Motor neuron (in vitro differentiated cells): ENCODE measurements at regions not wholly inside any gene's neighbourhood (a gene's known extent, or its start where the extent isn't known, plus 50 kb on each side); places are given as distances from the start of the nearest gene placed in this dataset.
A peak's percentile ranks its signal among the peaks of the same experiment; 100 is the strongest.
"Not testable (repeated sequence)": the region's sequence is repeated elsewhere in the genome, so short reads cannot be mapped to it uniquely, and the experiment has no call there.

Experiments
- ATAC-seq, 8 experiments: fragments of 200-7000 bp; cut with Tn5 transposase; replicated peaks in 6 of 8; 2 replicates each; pipeline ENCODE4 v1.8.0; 2021; ENCODE audit warnings: mild to moderate bottlenecking in 8 of 8, moderate library complexity in 8 of 8
- H3K27ac ChIP-seq, 2 donors: fragments of 250-450 bp; sonication (Bioruptor Pico); 2 replicates each; pipeline ENCODE4 v1.9.0; 2021; ENCODE audit warnings: antibody characterized with exemption in 2 of 2, mild to moderate bottlenecking in 2 of 2, moderate library complexity in 1 of 2
- H3K4me1 ChIP-seq, 2 donors: fragments of 250-450 bp; sonication (Bioruptor Pico); replicated peaks in 1 of 2; 2 replicates each; pipeline ENCODE4 v1.6.1; 2021; ENCODE audit warnings: antibody characterized with exemption in 2 of 2, mild to moderate bottlenecking in 2 of 2, moderate library complexity in 1 of 2
- H3K4me3 ChIP-seq, 5 donors: fragments of 250-450 bp; sonication (Bioruptor Pico); 2 replicates each; pipeline ENCODE4 v1.9.0; 2021; ENCODE audit warnings: antibody characterized with exemption in 5 of 5, mild to moderate bottlenecking in 5 of 5, moderate library complexity in 4 of 5
- WGBS, 10 experiments: fragments of 450-650 bp; shearing (Covaris generic); methylation state at CpG; one replicate each; pipeline ENCODE4 v1.0.0; 2022; 5-methylcytosine and 5-hydroxymethylcytosine counted together
- in situ Hi-C, 9 experiments: fragments of 400-800 bp; cut with MboI; loops; one replicate each; pipeline ENCODE4 v1.15.0; 2021; ENCODE audit warnings: low sequenced_read_pairs in 9 of 9, low pct_unique_long_range_greater_than_20kb in 2 of 9; ENCODE audit not compliant: unreplicated experiment in 9 of 9

DNA sequence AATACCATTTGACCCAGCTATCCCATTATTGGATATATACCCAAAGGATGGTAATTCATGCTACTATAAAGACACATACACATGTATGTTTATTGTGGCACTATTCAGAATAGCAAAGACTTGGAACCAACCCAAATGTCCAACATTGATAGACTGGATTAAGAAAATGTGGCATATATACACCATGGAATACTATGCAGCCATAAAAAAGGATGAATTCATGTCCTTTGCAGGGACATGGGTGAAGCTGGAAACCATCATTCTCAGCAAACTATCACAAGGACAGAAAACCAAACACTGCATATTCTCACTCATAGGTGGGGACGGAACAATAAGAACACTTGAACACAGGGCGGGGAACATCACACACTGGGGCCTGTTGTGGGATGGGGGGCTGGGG is 431.4 kb downstream of the TFEC start:
- 71 to 100% (median 100%) methylated on average over 1 to 2 of the region's 2 CpGs; no CpG with 5 or more reads in 5 of the 10 experiments for WGBS, 10 experiments
- H3K27ac ChIP-seq, ATAC-seq, H3K4me3 ChIP-seq, in situ Hi-C loops, H3K4me1 ChIP-seq: not testable (repeated sequence)

DNA sequence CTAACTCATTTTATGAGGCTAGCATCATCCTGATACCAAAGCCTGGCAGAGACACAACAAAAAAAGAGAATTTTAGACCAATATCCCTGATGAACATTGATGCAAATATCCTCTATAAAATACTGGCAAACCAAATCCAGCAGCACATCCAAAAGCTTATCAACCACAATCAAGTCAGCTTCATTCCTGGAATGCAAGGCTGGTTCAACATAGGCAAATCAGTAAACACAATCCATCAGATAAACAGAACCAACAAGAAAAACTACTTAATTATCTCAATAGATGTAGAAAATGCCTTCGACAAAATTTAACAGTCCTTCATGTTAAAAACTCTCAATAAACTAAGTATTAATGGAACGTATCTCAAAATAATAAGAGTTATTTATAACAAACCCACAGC is 433.3 kb downstream of the TFEC start:
- H3K27ac ChIP-seq, in situ Hi-C loops, H3K4me3 ChIP-seq, ATAC-seq, H3K4me1 ChIP-seq: not testable (repeated sequence)
- WGBS, 10 experiments = 0 to 100% (median 85%) methylated on average over 1 to 2 of the region's 2 CpGs; no CpG with 5 or more reads in 3 of the 10 experiments

DNA sequence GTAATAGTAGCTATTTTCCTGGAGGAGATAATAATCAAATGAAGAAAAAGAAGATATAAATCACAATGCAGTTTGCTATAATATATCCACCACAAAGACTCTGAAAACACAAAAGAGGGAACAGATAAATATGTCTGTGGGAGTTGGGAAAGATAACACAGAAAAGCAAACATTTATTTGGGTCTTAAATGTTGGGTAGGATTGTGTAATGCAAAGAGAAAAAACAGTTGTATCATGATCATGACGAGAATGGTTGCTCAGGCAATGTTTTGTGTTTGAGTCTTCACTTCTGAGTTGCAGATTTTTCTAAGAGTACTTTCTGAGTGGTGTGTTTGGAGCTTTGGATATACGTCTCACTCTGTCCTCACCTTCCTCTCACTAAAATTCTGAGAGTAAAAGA is 437.5 kb downstream of the TFEC start:
- in situ Hi-C loops = no loop called here
- WGBS, 10 experiments = 33 to 92% (median 63%) methylated on average over 1 to 2 of the region's 2 CpGs
- no peak overlapping the region for H3K4me3 ChIP-seq
- ATAC-seq = no peak
- H3K4me1 ChIP-seq = no peaks in the 10 kb centered on the region
- no peak overlapping the region for H3K27ac ChIP-seq

DNA sequence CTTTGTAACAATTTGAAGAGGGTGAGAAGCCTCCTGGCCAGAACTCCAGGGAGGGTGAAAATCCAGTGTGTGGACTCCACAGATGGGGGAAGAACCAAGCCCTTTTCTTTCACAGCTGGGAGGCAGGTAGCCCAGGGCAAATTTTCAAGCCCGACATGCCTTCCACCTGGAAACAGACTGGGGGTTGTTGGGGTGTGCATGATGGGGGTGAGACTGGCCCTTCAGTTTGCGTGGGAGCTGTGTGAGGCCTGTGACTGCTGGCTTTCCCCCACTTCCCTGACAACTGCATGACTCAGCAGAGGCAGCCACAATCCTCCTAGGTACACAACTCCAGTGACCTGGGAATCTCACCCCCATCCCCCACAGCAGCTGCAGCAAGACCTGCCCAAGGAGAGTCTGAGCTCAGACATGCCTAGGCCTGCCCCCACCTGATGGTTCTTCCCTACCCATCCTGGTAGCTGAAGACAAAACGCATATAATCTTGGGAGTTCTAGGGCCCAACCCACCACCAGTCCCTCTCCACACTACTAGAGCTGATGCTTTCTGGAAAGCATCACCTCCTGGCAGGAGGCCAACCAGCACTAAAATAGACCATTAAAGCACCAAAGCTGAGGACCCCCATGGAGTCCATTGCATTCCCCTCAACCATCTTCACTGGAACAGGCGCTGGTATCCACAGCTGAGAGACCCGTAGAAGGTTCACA is 445.4 kb downstream of the TFEC start:
- WGBS, 10 experiments = 92 to 100% (median 96%) methylated on average over 1 to 4 of the region's 5 CpGs; no CpG with 5 or more reads in 3 of the 10 experiments

DNA sequence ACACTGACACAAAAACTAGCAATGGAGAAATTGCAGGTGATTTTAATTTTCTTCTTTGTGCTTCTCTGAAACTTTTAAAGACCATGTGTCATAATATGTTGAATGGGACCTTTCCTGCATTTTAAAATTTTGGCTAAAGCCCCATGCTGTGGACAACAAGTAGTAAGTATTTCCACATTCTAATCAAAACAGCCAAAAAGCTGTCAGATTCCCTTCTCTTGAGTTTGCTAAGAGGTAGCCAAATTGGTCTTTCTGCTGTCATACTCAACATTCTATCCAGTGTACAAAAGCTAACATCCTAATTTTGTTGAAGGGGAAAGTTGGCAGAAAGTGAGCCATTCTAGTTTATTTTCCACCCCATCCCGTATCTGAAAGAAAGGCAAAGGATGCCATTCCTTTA is 447.6 kb downstream of the TFEC start:
- 11 to 100% (median 67%) methylated on average over 1 of the region's 1 CpG; no CpG with 5 or more reads in 6 of the 10 experiments for WGBS, 10 experiments
- ATAC-seq = no peak
- Histone ChIP-seq H3K27ac (no peak overlapping the region), H3K4me1 (no peaks in the 10 kb centered on the region), H3K4me3 (no peak overlapping the region)
- in situ Hi-C loops = no loop called here

More for the DNA sequence above, 445.4 kb downstream of the TFEC start:
- in situ Hi-C loops = no loop called here
- no peak overlapping the region for H3K27ac ChIP-seq
- H3K4me3 ChIP-seq = no peak overlapping the region
- ATAC-seq = no peak
- no peaks in the 10 kb centered on the region for H3K4me1 ChIP-seq

DNA sequence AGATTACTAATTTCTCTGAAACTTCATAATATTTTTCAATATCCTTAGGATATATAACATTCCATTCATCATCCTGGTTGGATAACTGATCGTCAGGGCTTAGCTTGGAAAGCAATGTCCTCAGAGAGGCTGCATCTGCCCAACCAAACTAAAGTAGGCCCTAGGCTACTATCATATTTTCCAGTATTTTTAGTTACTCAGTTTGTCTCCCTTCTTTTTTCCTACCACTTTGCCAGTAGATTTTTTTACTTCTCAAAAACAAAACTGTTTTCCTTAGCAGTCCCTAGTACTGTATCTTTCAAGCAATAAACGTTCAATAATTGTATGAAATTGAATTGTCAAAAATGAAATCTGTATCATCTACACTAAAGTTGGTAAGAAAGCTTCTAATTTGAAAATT is 452.0 kb downstream of the TFEC start:
- WGBS, 10 experiments = 5 to 86% (median 39%) methylated on average over 1 to 2 of the region's 2 CpGs; no CpG with 5 or more reads in 2 of the 10 experiments
- no peak for ATAC-seq
- in situ Hi-C loops = no loop called here

DNA sequence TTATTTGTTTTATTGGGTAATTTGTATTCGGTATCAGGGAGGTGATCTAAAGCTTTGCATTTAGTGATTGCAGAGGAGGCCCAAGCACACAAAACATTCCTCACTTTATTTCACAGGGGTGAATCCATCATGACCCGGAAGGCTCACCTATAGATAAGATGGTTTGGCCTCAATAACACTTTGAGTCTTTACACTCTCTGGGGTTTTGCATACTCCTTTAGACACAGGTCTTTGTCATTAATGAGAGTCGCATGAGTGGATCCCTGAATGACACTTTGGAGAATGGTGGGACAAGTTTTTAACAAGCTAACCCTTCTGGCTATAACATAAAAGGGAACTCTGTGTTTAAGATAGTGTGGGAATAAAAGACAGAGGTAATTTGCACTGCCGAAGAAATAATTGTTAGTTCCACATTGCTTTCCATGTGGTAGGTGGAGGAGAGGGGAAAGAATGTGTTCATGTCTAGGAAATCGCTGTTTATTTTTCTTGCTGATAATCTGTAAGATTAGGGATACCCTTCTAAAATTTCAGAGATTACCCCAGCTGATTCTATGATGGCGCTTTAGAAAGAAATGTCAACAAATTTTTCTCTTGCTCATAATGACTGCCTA is 455.8 kb downstream of the TFEC start:
- Histone ChIP-seq H3K4me1 (no peaks in the 10 kb centered on the region), H3K4me3 (no peak overlapping the region), H3K27ac (no peak overlapping the region)
- in situ Hi-C loops = no loop called here
- 42 to 97% (median 80%) methylated on average over 2 to 6 of the region's 6 CpGs; no CpG with 5 or more reads in 1 of the 10 experiments for WGBS, 10 experiments
- ATAC-seq = no peak

More for the DNA sequence above, 452.0 kb downstream of the TFEC start:
- no peak overlapping the region for H3K27ac ChIP-seq
- no peaks in the 10 kb centered on the region for H3K4me1 ChIP-seq
- H3K4me3 ChIP-seq = no peak overlapping the region

DNA sequence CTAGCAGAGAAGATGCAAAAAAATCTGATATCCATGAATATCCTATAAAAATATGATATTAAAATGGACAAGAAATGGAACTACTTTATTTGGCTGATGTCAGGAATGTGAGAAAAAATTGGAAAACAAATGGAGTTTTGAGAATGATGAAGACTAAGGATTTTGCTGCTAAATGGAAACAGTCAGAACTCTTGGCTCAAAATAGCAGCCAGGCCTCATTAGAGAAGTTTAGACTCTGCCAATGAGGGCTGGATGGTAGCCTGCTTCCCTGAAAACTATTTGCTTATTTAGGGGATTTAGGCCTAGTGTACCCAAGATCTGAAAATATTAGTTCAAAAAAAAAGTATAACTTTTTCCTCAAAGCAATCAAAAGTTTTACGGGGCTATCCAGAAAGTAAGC is 458.5 kb downstream of the TFEC start:
- in situ Hi-C loops = no loop called here
- 80 to 100% (median 94%) methylated on average over 1 of the region's 1 CpG for WGBS, 10 experiments

DNA sequence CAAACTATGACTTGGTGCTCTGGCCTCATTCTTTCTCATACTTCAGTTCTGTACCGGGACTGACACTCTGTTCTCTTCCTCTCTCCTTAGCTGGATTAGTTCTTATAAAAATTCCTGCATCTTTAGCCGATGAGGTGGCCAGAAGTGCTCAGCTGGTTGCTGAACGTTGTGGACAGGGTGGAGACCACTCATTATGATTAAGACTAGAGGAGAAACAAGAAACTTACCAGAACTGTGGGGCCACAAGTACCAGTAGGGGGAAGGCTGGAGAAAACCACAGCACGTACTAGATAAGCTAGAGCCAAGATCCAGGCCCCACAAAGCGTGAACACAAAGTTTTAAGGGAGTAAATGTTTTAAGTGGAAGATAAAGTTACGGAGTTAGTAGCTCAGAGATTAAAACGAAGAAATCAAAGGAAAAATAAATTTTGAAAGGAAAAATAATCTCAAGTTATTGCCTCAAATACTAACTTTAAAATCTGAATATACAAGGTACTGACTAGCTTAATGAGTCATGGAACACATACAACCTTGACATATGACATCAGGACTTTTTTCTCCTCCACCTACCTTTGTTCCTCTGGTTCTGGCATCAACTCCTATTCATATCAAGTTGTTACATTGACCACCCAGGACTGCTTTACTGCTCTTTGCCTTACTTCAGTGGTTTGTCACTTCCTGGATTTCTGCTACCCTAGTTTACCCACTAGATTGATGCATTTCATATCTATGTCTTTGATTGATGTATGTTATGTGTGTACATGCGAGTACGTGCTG is 469.0 kb downstream of the TFEC start:
- 58 to 97% (median 86%) methylated on average over 3 to 9 of the region's 9 CpGs for WGBS, 10 experiments
- Histone ChIP-seq H3K4me3 (no peak overlapping the region), H3K27ac (no peak overlapping the region), H3K4me1 (no peaks in the 10 kb centered on the region)
- in situ Hi-C loops = no loop called here
- peak in 3 of 8 experiments; percentile 67 to 95 (median 93) for ATAC-seq

More for the DNA sequence above, 458.5 kb downstream of the TFEC start:
- H3K27ac ChIP-seq = no peak overlapping the region
- no peak for ATAC-seq
- no peak overlapping the region for H3K4me3 ChIP-seq
- no peaks in the 10 kb centered on the region for H3K4me1 ChIP-seq

DNA sequence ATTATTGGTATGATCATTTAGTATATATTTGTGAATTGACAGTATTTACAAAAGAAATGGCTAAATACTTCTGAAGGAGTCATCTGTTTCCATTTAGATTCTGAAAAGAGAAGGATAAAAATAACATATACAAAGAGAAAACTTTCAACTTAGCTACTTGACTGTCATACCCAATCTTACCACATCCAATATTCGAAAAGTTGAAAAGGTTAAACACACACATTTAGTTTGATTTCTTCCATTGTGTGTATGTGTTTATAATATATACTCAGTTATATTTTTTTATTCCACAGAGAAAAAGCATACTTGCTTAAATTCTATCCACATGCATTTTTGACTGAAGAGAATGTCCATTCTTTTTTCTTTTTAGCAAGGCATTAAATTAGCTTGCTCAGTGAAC is 470.7 kb downstream of the TFEC start:
- H3K27ac ChIP-seq = no peak overlapping the region

DNA sequence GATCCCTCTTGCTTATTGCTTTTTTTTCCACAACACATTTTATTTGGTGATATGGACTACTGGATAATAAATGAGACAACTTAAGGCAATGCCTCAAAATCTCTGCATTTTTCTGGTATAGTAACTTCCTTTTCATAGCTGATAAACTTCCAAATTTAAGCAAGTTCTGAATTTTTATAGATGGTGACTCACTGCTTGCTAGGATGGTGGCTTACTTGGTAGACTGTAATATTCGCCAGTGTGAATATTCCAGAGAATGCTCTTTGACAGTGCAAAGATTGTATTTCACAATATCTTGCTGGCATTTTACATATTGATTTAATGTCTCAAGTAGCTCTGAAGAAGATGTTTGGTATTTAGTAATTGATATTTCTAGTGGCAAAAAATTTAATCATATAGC is 472.4 kb downstream of the TFEC start:
- ATAC-seq = peak in 3 of 8 experiments; percentile 49 to 71 (median 62)
- Histone ChIP-seq H3K4me1 (no peaks in the 10 kb centered on the region), H3K27ac (no peak overlapping the region), H3K4me3 (no peak overlapping the region)
- 11 to 100% (median 57%) methylated on average over 1 of the region's 1 CpG; no CpG with 5 or more reads in 4 of the 10 experiments for WGBS, 10 experiments
- in situ Hi-C loops = no loop called here

More for the DNA sequence above, 470.7 kb downstream of the TFEC start:
- H3K4me3 ChIP-seq = no peak overlapping the region
- in situ Hi-C loops = no loop called here
- H3K4me1 ChIP-seq = no peaks in the 10 kb centered on the region
- no peak for ATAC-seq
- WGBS, 10 experiments = 33 to 100% (median 82%) methylated on average over 1 of the region's 1 CpG; no CpG with 5 or more reads in 2 of the 10 experiments

DNA sequence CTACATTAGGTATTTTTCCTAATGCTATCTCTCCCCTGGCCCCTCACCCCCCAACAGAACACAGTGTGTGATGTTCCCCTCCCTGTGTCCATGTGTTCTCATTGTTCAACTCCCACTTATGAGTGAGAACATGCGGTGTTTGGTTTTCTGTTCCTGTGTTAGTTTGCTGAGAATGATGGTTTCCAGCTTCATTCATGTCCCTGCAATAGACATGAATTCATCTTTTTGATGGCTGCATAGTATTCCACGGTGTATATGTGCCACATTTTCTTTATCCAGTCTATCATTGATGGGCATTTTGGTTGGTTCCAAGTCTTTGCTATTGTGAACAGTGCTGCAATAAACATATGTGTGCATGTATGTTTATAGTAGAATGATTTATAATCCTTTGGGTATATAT is 473.3 kb downstream of the TFEC start:
- 67 to 100% (median 83%) methylated on average over 1 of the region's 2 CpGs; no CpG with 5 or more reads in 6 of the 10 experiments for WGBS, 10 experiments
- H3K4me3 ChIP-seq, in situ Hi-C loops, ATAC-seq, H3K4me1 ChIP-seq, H3K27ac ChIP-seq: not testable (repeated sequence)

DNA sequence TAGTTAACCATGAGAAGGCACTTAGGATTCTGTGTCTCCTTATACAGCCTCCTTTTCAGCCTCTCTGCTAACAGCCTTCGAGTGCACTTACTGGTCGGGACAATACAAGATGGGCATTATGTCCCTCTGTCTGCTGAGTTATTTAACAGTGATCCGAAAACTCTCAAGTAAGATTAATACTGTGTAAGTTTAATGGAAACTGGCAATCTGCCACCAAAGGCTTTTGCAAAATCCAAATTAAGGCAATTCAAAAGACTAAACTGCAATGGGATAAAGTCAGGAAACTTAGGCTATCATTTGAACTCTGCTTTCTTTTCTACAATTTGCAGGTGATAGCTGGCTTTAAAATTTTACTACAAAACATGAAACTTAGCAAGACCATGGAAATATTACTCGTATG is 477.8 kb downstream of the TFEC start:
- no peak for ATAC-seq
- in situ Hi-C loops = no loop called here
- H3K4me1 ChIP-seq = no peaks in the 10 kb centered on the region
- H3K27ac ChIP-seq = no peak overlapping the region
- WGBS, 10 experiments = 63 to 92% (median 83%) methylated on average over 1 to 4 of the region's 4 CpGs
- H3K4me3 ChIP-seq = no peak overlapping the region
